ENCODE measurements at regions not wholly inside any gene's neighbourhood (a gene's known extent, or its start where the extent isn't known, plus 50 kb on each side); places are given as distances from the start of the nearest gene placed in this dataset.

DNA sequence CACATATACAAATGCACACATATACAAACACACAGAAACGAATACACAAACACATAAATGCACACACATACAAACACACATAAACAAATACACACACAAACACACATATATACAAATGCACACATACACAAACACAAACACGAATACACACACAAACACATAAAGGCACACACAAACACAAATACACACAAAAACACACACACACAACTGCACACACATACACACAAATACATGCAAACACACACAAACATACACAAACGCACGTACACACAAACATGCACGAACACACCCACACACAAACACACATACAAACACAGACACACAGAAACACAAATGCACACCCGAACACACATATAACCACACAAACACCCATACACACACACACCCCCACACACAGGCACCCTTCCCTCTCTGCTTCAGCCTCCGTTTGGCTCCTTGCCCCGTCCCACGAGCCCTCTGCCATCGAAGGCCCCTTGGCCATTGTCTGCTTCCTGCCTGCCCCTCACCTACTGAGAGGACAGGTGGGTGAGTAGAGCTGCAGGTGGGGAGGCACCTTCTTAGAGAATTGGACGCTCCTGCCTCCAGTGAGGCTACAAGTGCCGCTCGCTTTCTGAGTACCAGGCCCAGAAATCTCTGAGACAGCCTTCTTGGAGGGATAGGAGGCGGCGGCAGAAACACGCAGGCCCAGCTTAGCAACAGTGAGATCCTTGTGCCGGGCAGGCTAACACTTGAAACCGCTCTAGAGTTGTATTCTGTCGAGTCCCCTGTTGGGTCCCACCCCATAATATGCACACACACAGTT lies 331.2 kb downstream of the FOXL1 start (continued):
- TF ChIP-seq, protein P1, sequence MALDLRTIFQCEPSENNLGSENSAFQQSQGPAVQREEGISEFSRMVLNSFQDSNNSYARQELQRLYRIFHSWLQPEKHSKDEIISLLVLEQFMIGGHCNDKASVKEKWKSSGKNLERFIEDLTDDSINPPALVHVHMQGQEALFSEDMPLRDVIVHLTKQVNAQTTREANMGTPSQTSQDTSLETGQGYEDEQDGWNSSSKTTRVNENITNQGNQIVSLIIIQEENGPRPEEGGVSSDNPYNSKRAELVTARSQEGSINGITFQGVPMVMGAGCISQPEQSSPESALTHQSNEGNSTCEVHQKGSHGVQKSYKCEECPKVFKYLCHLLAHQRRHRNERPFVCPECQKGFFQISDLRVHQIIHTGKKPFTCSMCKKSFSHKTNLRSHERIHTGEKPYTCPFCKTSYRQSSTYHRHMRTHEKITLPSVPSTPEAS (tag by site-specific recombination; IDR thresholded peaks at IDR 0.05) = peak; percentile 92
- no peak for TF ChIP-seq ZNF423 (tag by site-specific recombination; IDR thresholded peaks at IDR 0.05)
- TF ChIP-seq ZNF791 (tag by site-specific recombination; IDR thresholded peaks at IDR 0.05) = 0 out of 2 replicates have a peak, but pooled peaks have one; percentile 15
- TF ChIP-seq, protein P2, sequence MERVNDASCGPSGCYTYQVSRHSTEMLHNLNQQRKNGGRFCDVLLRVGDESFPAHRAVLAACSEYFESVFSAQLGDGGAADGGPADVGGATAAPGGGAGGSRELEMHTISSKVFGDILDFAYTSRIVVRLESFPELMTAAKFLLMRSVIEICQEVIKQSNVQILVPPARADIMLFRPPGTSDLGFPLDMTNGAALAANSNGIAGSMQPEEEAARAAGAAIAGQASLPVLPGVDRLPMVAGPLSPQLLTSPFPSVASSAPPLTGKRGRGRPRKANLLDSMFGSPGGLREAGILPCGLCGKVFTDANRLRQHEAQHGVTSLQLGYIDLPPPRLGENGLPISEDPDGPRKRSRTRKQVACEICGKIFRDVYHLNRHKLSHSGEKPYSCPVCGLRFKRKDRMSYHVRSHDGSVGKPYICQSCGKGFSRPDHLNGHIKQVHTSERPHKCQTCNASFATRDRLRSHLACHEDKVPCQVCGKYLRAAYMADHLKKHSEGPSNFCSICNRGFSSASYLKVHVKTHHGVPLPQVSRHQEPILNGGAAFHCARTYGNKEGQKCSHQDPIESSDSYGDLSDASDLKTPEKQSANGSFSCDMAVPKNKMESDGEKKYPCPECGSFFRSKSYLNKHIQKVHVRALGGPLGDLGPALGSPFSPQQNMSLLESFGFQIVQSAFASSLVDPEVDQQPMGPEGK (tag by site-specific recombination; IDR thresholded peaks at IDR 0.05) = no peak
- TF ChIP-seq ZNF571 (tag by site-specific recombination; IDR thresholded peaks at IDR 0.05) = no peak
- no peak for TF ChIP-seq ZNF707 (tag by site-specific recombination; IDR thresholded peaks at IDR 0.05)
- TF ChIP-seq, protein P3, sequence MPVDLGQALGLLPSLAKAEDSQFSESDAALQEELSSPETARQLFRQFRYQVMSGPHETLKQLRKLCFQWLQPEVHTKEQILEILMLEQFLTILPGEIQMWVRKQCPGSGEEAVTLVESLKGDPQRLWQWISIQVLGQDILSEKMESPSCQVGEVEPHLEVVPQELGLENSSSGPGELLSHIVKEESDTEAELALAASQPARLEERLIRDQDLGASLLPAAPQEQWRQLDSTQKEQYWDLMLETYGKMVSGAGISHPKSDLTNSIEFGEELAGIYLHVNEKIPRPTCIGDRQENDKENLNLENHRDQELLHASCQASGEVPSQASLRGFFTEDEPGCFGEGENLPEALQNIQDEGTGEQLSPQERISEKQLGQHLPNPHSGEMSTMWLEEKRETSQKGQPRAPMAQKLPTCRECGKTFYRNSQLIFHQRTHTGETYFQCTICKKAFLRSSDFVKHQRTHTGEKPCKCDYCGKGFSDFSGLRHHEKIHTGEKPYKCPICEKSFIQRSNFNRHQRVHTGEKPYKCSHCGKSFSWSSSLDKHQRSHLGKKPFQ (tag by site-specific recombination; IDR thresholded peaks at IDR 0.05) = no peak
- TF ChIP-seq ZNF837 (tag by site-specific recombination; IDR thresholded peaks at IDR 0.05) = no peak
- no peak for TF ChIP-seq ZIC2 (tag by site-specific recombination; IDR thresholded peaks at IDR 0.05)
- TF ChIP-seq, protein P4, sequence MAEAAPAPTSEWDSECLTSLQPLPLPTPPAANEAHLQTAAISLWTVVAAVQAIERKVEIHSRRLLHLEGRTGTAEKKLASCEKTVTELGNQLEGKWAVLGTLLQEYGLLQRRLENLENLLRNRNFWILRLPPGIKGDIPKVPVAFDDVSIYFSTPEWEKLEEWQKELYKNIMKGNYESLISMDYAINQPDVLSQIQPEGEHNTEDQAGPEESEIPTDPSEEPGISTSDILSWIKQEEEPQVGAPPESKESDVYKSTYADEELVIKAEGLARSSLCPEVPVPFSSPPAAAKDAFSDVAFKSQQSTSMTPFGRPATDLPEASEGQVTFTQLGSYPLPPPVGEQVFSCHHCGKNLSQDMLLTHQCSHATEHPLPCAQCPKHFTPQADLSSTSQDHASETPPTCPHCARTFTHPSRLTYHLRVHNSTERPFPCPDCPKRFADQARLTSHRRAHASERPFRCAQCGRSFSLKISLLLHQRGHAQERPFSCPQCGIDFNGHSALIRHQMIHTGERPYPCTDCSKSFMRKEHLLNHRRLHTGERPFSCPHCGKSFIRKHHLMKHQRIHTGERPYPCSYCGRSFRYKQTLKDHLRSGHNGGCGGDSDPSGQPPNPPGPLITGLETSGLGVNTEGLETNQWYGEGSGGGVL (tag by site-specific recombination; IDR thresholded peaks at IDR 0.05) = no peak; the same call in 1 of the 2 replicates
- TF ChIP-seq ZNF132 (tag by site-specific recombination; IDR thresholded peaks at IDR 0.05; ENCODE audit: borderline replicate concordance) = no peak
- no peak for TF ChIP-seq GFI1B (tag by site-specific recombination; IDR thresholded peaks at IDR 0.05)
- TF ChIP-seq, protein P5, sequence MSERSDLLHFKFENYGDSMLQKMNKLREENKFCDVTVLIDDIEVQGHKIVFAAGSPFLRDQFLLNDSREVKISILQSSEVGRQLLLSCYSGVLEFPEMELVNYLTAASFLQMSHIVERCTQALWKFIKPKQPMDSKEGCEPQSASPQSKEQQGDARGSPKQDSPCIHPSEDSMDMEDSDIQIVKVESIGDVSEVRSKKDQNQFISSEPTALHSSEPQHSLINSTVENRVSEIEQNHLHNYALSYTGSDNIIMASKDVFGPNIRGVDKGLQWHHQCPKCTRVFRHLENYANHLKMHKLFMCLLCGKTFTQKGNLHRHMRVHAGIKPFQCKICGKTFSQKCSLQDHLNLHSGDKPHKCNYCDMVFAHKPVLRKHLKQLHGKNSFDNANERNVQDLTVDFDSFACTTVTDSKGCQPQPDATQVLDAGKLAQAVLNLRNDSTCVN (tag by site-specific recombination; optimal IDR thresholded peaks at IDR 0.05) = no peak
- TF ChIP-seq ZNF530 (tag by site-specific recombination; IDR thresholded peaks at IDR 0.05; ENCODE audit: low read depth) = no peak
- TF ChIP-seq ZNF785 (tag by site-specific recombination; IDR thresholded peaks at IDR 0.05) = no peak
- no peak for TF ChIP-seq ZNF292 (tag by site-specific recombination; IDR thresholded peaks at IDR 0.05; ENCODE audit: borderline replicate concordance, low read depth)
- TF ChIP-seq ZNF112 (tag by site-specific recombination; IDR thresholded peaks at IDR 0.05) = 0 out of 2 replicates have a peak, but pooled peaks have one; percentile 10
- TF ChIP-seq ZNF514 (tag by site-specific recombination; IDR thresholded peaks at IDR 0.05) = no peak
- TF ChIP-seq ZNF23 (tag by site-specific recombination; IDR thresholded peaks at IDR 0.05; ENCODE audit: borderline replicate concordance) = no peak
- no peak for TF ChIP-seq FEZF1 (tag by site-specific recombination; IDR thresholded peaks at IDR 0.05)
- TF ChIP-seq ZNF529 (tag by site-specific recombination; IDR thresholded peaks at IDR 0.05; ENCODE audit: insufficient replicate concordance) = no peak
- TF ChIP-seq, protein P6, sequence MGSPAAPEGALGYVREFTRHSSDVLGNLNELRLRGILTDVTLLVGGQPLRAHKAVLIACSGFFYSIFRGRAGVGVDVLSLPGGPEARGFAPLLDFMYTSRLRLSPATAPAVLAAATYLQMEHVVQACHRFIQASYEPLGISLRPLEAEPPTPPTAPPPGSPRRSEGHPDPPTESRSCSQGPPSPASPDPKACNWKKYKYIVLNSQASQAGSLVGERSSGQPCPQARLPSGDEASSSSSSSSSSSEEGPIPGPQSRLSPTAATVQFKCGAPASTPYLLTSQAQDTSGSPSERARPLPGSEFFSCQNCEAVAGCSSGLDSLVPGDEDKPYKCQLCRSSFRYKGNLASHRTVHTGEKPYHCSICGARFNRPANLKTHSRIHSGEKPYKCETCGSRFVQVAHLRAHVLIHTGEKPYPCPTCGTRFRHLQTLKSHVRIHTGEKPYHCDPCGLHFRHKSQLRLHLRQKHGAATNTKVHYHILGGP (tag by site-specific recombination; IDR thresholded peaks at IDR 0.05) = 0 out of 2 replicates have a peak, but pooled peaks have one; percentile 22
- no peak for TF ChIP-seq OVOL3 (tag by site-specific recombination; IDR thresholded peaks at IDR 0.05)
- no peak for TF ChIP-seq ZNF324 (tag by site-specific recombination; IDR thresholded peaks at IDR 0.05)
- TF ChIP-seq ZNF366 (tag by site-specific recombination; conservative IDR thresholded peaks at IDR 0.05) = no peak
- TF ChIP-seq, protein P7, sequence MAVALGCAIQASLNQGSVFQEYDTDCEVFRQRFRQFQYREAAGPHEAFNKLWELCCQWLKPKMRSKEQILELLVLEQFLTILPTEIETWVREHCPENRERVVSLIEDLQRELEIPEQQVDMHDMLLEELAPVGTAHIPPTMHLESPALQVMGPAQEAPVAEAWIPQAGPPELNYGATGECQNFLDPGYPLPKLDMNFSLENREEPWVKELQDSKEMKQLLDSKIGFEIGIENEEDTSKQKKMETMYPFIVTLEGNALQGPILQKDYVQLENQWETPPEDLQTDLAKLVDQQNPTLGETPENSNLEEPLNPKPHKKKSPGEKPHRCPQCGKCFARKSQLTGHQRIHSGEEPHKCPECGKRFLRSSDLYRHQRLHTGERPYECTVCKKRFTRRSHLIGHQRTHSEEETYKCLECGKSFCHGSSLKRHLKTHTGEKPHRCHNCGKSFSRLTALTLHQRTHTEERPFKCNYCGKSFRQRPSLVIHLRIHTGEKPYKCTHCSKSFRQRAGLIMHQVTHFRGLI (tag by site-specific recombination; IDR thresholded peaks at IDR 0.05) = no peak
- peak; percentile 60; the same call in 1 of the 2 replicates for TF ChIP-seq ZNF776 (tag by site-specific recombination; IDR thresholded peaks at IDR 0.05; ENCODE audit: borderline replicate concordance)
- 0 out of 2 replicates have a peak, but pooled peaks have one; percentile 30 for TF ChIP-seq ZNF544 (tag by site-specific recombination; IDR thresholded peaks at IDR 0.05)
- no peak for TF ChIP-seq KLF10 (tag by site-specific recombination; IDR thresholded peaks at IDR 0.05)
